HFFc6 (cell line): ENCODE measurements at regions not wholly inside any gene's neighbourhood (a gene's known extent, or its start where the extent isn't known, plus 50 kb on each side); places are given as distances from the start of the nearest gene placed in this dataset.
"Not testable (repeated sequence)": the region's sequence is repeated elsewhere in the genome, so short reads cannot be mapped to it uniquely, and the experiment has no call there.

Experiments
- DNase-seq: peaks from one replicate; pipeline ENCODE4 v3.0.0-alpha.2; 2018
- H3K27ac Mint-ChIP-seq: 2 replicates; pipeline ENCODE4 v1.8.0; 2020; ENCODE audit warnings: mild to moderate bottlenecking, mixed read lengths
- H3K27me3 Mint-ChIP-seq: 2 replicates; pipeline ENCODE4 v1.8.0; 2021; ENCODE audit warnings: mild to moderate bottlenecking, moderate library complexity, mixed read lengths; ENCODE audit not compliant: insufficient read depth
- H3K36me3 Mint-ChIP-seq: 2 replicates; pipeline ENCODE4 v1.8.0; 2021; ENCODE audit warnings: low read depth, mixed read lengths
- H3K4me1 Mint-ChIP-seq: 2 replicates; pipeline ENCODE4 v1.8.0; 2020; ENCODE audit warnings: low read depth, mixed read lengths
- H3K4me3 Mint-ChIP-seq: 2 replicates; pipeline ENCODE4 v1.8.0; 2020; ENCODE audit warnings: mild to moderate bottlenecking, moderate library complexity, mixed read lengths
- H3K9me3 Mint-ChIP-seq: 2 replicates; pipeline ENCODE4 v1.8.0; 2020; ENCODE audit warnings: mild to moderate bottlenecking, mixed read lengths
- TF ChIP-seq, protein P1 (sequence below): fragments of 200-600 bp; sonication (generic); IDR thresholded peaks from 2 replicates; pipeline ENCODE4 v1.5.0; 2021; ENCODE audit warnings: antibody characterized with exemption, mild to moderate bottlenecking

DNA sequence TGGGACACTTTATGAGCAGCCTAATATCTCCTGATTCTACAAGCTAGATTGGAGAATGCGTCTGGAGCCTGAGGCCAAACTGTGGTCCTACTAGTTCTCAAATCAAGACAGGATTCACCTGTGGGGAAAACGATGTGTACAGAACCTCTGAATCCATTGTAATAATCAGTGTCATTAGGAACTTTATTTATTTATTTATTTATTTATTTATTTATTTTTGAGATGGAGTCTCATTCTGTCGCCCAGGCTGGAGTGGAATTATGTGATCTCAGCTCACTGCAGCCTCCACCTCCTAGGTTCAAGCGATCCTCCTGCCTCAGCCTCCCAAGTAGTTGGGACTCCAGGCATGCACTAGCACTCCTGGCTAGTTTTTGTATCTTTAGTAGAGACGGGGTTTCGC, 52.6 kb upstream of the KIF26B start:
- DNase-seq, H3K4me3 Mint-ChIP-seq, H3K36me3 Mint-ChIP-seq, H3K9me3 Mint-ChIP-seq, H3K27ac Mint-ChIP-seq, H3K27me3 Mint-ChIP-seq, H3K4me1 Mint-ChIP-seq: not testable (repeated sequence)

DNA sequence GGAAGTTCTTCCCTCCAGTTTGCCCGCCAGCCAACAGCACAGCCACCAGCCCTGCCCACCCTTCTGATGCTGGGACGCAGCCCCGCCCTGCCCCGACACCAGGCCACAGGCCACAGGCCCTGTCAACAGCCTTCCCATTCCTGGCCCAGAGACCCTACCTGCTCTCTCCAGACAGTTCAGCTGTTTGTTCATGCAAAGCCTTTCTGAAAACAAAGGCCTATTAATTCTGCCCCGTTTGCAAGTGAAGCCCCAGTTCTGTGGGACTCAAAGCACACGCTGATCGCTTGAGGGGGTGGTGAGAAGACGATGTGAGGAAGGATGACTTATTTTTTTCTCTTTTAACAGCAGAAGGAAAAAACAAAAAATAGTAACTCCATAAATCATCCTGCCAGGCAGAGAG, 55.4 kb upstream of the KIF26B start:
- Mint-ChIP-seq H3K9me3 (no peaks in the 10 kb centered on the region), H3K4me3 (no peak overlapping the region), H3K27ac (no peak overlapping the region), H3K4me1 (no peaks in the 10 kb centered on the region; the same call in 1 of the 2 replicates), H3K27me3 (no peaks in the 10 kb centered on the region), H3K36me3 (0 out of 2 replicates have a peak, but pooled peaks cover 4% of the 10 kb centered on the region)
- no peak for DNase-seq
- TF ChIP-seq, protein P1, sequence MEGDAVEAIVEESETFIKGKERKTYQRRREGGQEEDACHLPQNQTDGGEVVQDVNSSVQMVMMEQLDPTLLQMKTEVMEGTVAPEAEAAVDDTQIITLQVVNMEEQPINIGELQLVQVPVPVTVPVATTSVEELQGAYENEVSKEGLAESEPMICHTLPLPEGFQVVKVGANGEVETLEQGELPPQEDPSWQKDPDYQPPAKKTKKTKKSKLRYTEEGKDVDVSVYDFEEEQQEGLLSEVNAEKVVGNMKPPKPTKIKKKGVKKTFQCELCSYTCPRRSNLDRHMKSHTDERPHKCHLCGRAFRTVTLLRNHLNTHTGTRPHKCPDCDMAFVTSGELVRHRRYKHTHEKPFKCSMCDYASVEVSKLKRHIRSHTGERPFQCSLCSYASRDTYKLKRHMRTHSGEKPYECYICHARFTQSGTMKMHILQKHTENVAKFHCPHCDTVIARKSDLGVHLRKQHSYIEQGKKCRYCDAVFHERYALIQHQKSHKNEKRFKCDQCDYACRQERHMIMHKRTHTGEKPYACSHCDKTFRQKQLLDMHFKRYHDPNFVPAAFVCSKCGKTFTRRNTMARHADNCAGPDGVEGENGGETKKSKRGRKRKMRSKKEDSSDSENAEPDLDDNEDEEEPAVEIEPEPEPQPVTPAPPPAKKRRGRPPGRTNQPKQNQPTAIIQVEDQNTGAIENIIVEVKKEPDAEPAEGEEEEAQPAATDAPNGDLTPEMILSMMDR = no peak

DNA sequence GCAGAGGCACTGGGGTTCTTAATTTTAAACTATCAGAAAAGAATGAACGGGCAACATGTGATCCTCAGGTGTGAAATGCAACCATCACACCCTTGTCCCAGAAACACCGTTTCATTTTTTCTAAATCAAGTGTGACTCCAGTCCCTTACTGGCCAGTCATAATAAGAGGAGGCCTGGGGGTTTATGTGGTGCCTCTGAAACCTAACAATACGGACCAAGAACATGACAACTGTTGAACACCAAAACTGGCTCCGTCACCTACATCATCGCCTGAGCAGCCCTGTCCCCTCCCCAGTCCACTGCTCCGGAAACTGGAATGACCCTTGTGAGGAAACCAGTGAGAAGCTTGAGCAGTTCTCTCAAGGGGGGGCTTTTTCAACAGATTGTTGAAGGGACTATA, 55.9 kb upstream of the KIF26B start:
- no peak for DNase-seq
- no peak overlapping the region for H3K4me3 Mint-ChIP-seq
- H3K36me3 Mint-ChIP-seq = 0 out of 2 replicates have a peak, but pooled peaks cover 3% of the 10 kb centered on the region
- H3K27ac Mint-ChIP-seq = no peak overlapping the region
- H3K27me3 Mint-ChIP-seq = no peaks in the 10 kb centered on the region
- H3K4me1 Mint-ChIP-seq = no peaks in the 10 kb centered on the region; the same call in 1 of the 2 replicates
- H3K9me3 Mint-ChIP-seq = no peaks in the 10 kb centered on the region
- TF ChIP-seq, protein P1 = no peak

DNA sequence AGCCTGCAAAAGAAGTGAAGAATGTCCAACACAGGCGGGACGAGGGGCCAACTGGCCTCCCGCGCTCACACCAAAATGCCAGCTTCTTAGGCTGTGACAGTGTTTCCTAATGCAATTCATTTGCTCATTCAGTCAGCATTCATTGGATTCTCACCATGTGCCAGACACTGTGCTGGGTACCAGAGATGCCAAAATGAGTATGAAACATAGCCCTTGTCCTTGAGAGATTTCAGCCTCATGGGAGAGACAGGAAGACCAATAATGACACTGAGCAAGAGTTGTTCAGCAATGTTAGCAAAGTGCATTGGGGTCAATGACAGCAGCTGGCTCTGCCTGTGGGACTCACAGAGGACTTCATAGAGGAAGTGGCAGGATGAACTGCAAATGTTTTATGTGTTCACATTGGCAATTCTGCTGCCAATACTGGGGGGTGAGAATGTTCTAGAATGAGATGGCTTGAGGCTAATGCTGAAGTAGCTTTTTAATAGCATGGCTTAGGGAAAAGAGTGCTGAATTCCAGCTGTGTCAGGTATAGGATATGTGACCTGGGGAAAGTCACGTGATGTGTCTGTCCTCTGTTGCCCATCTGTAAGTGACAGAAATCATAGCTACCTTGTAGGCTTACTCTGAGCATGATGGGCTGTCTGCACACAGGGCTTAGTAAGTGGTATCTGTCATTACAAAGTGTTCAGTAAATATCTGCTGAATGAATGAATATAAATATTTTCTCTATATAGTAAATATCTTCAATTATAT, 58.3 kb upstream of the KIF26B start:
- no peaks in the 10 kb centered on the region; the same call in 1 of the 2 replicates for H3K27me3 Mint-ChIP-seq
- H3K36me3 Mint-ChIP-seq = no peaks in the 10 kb centered on the region
- no peak for DNase-seq
- no peak overlapping the region for H3K4me3 Mint-ChIP-seq
- no peak overlapping the region for H3K27ac Mint-ChIP-seq
- no peaks in the 10 kb centered on the region for H3K9me3 Mint-ChIP-seq
- TF ChIP-seq, protein P1 = no peak
- H3K4me1 Mint-ChIP-seq = no peaks in the 10 kb centered on the region; the same call in 1 of the 2 replicates

DNA sequence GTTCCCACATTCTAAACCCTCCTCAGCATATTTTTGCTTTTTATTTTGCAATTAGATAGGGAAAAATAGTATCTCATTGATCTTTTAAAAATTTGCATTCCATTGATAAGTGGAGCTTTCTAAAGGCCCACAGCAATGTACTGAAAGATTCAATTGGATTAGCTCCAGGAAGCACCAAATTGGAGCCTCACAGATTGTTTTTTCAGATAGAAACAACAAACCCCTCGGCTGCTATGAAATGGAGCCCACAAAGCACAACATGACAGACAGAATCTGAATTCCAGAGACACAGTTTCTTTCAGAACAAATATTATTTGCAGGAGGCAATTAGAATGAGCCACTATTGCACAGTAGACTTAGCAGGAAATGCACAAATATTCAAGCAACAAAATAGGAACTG, 58.9 kb upstream of the KIF26B start:
- TF ChIP-seq, protein P1 = no peak
- no peak for DNase-seq
- no peaks in the 10 kb centered on the region; the same call in 1 of the 2 replicates for H3K27me3 Mint-ChIP-seq
- no peak overlapping the region for H3K4me3 Mint-ChIP-seq
- no peaks in the 10 kb centered on the region for H3K36me3 Mint-ChIP-seq
- H3K9me3 Mint-ChIP-seq = no peaks in the 10 kb centered on the region
- no peaks in the 10 kb centered on the region; the same call in 1 of the 2 replicates for H3K4me1 Mint-ChIP-seq
- H3K27ac Mint-ChIP-seq = no peak overlapping the region

DNA sequence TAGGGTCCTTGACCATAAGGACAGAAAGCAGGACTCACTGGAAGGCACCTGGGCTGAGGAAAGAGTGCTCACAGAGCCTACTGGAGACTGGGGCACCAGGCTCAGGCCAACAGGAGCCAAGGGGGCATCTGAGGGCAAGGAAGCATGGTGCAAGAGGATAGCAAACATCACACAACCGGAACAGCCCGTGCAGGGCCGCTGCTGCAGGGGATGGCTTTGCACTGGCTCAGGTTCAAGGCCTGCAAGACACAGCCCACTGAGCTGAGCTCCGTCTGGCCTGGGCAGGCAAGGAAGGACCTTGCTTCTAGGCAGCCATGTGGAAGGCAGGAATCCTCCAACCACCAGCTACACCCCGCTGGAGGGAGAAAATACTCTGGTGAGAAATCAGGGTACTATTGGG, 59.8 kb upstream of the KIF26B start:
- TF ChIP-seq, protein P1 = no peak
- no peaks in the 10 kb centered on the region for H3K36me3 Mint-ChIP-seq
- no peaks in the 10 kb centered on the region for H3K9me3 Mint-ChIP-seq
- H3K4me3 Mint-ChIP-seq = no peak overlapping the region
- no peaks in the 10 kb centered on the region; the same call in 1 of the 2 replicates for H3K27me3 Mint-ChIP-seq
- DNase-seq = no peak
- H3K4me1 Mint-ChIP-seq = no peaks in the 10 kb centered on the region; the same call in 1 of the 2 replicates
- H3K27ac Mint-ChIP-seq = no peak overlapping the region
